ENCODE measurements at regions not wholly inside any gene's neighbourhood (a gene's known extent, or its start where the extent isn't known, plus 50 kb on each side); places are given as distances from the start of the nearest gene placed in this dataset.

DNA sequence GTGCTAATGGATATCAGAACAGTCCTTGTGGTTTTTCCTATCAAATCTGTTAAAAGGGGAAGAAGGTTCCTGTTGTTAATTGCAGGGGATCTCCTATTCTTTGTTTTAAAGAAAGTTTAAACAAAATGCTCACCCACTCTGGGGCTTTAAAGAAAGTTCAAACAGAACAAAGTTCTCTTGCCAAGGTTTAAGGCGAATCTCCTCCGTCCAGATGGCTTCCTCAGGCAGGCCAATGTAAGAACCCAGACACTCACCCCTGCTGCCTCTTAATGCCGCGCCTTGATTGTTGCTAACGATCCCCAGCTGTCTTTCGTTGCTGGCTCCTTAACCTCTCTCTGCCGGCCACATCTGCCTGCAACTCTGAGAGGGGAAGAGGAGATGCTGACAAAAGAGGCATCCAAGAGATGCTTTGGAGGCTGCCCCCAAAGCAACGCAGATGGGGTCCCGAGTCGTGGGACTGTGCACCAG, 235.0 kb upstream of the PRDM1 start:
- TF ChIP-seq, protein P1, sequence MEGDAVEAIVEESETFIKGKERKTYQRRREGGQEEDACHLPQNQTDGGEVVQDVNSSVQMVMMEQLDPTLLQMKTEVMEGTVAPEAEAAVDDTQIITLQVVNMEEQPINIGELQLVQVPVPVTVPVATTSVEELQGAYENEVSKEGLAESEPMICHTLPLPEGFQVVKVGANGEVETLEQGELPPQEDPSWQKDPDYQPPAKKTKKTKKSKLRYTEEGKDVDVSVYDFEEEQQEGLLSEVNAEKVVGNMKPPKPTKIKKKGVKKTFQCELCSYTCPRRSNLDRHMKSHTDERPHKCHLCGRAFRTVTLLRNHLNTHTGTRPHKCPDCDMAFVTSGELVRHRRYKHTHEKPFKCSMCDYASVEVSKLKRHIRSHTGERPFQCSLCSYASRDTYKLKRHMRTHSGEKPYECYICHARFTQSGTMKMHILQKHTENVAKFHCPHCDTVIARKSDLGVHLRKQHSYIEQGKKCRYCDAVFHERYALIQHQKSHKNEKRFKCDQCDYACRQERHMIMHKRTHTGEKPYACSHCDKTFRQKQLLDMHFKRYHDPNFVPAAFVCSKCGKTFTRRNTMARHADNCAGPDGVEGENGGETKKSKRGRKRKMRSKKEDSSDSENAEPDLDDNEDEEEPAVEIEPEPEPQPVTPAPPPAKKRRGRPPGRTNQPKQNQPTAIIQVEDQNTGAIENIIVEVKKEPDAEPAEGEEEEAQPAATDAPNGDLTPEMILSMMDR (IDR thresholded peaks at IDR 0.05) = no peak
- TF ChIP-seq POLR2A (IDR thresholded peaks at IDR 0.05) (no peak), EP300 (IDR thresholded peaks at IDR 0.05; ENCODE audit: low read depth) (no peak), POLR2AphosphoS5 (IDR thresholded peaks at IDR 0.05) (no peak)
- 59 to 63% methylated on average over 5 to 10 of the region's 10 CpGs for WGBS, 2 donors (ENCODE audit: low coverage in 1 of 2)
- no peak overlapping the region for H3K27ac ChIP-seq

DNA sequence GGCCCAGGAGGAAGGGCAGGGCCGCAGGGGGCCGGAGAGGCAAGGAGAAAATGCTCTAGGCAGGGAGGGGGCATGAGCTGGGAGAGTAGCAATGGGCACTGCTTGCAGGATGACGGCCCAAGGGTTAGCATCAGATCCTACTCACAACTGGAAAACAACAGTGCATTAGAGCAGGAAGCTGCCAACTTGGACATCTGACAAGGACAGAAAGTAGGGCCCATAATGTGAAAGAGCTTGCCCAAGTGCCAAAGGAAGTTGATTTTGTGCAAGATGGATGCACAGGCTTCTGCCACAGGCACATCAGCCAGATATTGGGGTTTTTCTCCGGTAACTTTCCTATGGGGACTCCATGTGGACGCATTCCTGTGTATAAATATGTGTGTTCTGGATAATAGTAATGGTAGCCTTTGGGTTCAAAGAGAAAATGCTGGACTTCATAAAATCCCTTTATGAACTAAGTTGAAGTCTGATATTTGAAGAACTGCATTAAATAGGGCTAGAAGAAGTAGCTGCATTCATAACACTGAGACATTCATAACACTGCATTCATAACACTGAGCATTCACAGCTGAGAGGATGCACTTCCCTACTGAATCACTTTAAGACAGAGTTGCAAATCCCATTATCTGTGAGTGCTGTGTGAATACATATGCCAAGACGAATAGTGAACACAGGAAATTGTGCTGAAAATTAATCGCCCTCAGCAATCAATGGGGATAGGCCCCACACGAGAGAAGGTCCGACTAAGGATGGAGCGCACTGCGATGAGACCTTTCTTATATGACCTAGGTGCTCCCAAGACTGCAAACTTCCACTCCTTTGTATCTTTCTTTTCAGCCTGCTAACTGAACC, 235.6 kb upstream of the PRDM1 start:
- no peak overlapping the region for H3K4me3 ChIP-seq
- H3K27ac ChIP-seq = no peak overlapping the region
- no peaks in the 10 kb centered on the region for H3K9me3 ChIP-seq
- in situ Hi-C loops (cut with MboI; ENCODE audit: low pct_ligation_motif_present in 1 of 4, low pct_unique_long_range_greater_than_20kb in 1 of 4, low sequenced_read_pairs in 3 of 4) (no loop called here), intact Hi-C loops (cut with DNase I; ENCODE audit: low total_unique reads) (no loop called here)
- H3K27me3 ChIP-seq = no peaks in the 10 kb centered on the region
- WGBS, 2 donors (ENCODE audit: low coverage in 1 of 2) = 85 to 94% methylated on average over 7 to 11 of the region's 11 CpGs
- H3K4me1 ChIP-seq = no peaks in the 10 kb centered on the region
- DNase-seq = no peak
- H3K36me3 ChIP-seq = no peaks in the 10 kb centered on the region
- no peak for TF ChIP-seq EP300 (IDR thresholded peaks at IDR 0.05; ENCODE audit: low read depth)
- TF ChIP-seq POLR2AphosphoS5 (IDR thresholded peaks at IDR 0.05) = no peak
- TF ChIP-seq, protein P1 (IDR thresholded peaks at IDR 0.05) = no peak
- TF ChIP-seq POLR2A (IDR thresholded peaks at IDR 0.05) = no peak

More for the DNA sequence above, 235.0 kb upstream of the PRDM1 start:
- H3K27me3 ChIP-seq = no peaks in the 10 kb centered on the region
- DNase-seq = no peak
- intact Hi-C loops (cut with DNase I; ENCODE audit: low total_unique reads) = no loop called here
- in situ Hi-C loops (cut with MboI; ENCODE audit: low pct_ligation_motif_present in 1 of 4, low pct_unique_long_range_greater_than_20kb in 1 of 4, low sequenced_read_pairs in 3 of 4) = no loop called here
- H3K4me1 ChIP-seq = no peaks in the 10 kb centered on the region
- H3K9me3 ChIP-seq = no peaks in the 10 kb centered on the region
- no peaks in the 10 kb centered on the region for H3K36me3 ChIP-seq
- no peak overlapping the region for H3K4me3 ChIP-seq

DNA sequence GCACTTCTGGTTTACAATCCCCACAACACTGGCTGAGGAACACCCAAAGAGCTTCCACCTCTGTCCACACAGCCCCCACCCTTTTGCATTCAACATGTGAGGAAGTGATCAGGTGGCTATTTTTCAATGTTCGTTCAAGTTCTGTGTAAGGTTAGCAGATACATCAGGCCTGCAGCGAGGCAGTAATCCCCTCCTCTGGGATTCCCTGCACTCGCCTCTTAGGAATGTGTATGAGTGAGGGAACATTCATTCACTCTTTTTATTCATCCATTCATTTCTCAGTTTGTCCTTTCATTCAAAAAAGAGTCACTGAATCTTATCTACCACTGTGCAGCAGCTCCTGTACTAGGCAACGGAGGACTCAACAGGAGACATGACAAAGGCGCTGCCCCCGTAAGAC, 236.4 kb upstream of the PRDM1 start:
- intact Hi-C loops (cut with DNase I; ENCODE audit: low total_unique reads) (no loop called here), in situ Hi-C loops (cut with MboI; ENCODE audit: low pct_ligation_motif_present in 1 of 4, low pct_unique_long_range_greater_than_20kb in 1 of 4, low sequenced_read_pairs in 3 of 4) (no loop called here)
- Histone ChIP-seq H3K27me3 (no peaks in the 10 kb centered on the region), H3K27ac (no peak overlapping the region), H3K36me3 (no peaks in the 10 kb centered on the region), H3K9me3 (no peaks in the 10 kb centered on the region), H3K4me3 (no peak overlapping the region), H3K4me1 (no peaks in the 10 kb centered on the region)
- 82 to 91% methylated on average over 5 to 6 of the region's 6 CpGs for WGBS, 2 donors (ENCODE audit: low coverage in 1 of 2)
- DNase-seq = no peak
- TF ChIP-seq, protein P1 (IDR thresholded peaks at IDR 0.05) = no peak
- TF ChIP-seq POLR2A (IDR thresholded peaks at IDR 0.05) (no peak), EP300 (IDR thresholded peaks at IDR 0.05; ENCODE audit: low read depth) (no peak), POLR2AphosphoS5 (IDR thresholded peaks at IDR 0.05) (no peak)

DNA sequence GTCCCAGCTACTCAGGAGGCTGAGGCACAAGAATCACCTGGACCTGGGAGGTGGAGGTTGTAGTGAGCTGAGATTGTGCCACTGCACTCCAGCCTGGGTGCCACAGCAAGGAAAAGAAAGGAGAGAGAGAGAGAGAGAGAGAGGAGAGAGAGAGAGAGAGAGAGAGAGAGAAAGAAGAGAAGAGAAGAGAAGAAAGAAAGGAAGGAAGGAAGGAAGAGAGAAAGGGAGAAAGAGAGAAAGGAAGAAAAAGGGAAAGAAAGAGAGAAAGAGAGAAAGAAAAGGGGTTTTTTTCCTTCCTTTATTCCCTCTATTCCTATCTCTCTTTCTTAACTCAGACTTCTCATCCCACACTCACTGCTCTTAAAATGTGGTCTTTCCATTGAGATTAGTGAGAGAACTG, 238.7 kb upstream of the PRDM1 start:
- TF ChIP-seq POLR2AphosphoS5 (IDR thresholded peaks at IDR 0.05) (no peak), EP300 (IDR thresholded peaks at IDR 0.05; ENCODE audit: low read depth) (no peak), POLR2A (IDR thresholded peaks at IDR 0.05) (no peak)
- TF ChIP-seq, protein P1 (IDR thresholded peaks at IDR 0.05) = no peak
- no peaks in the 10 kb centered on the region for H3K36me3 ChIP-seq
- H3K4me3 ChIP-seq = no peak overlapping the region
- no peaks in the 10 kb centered on the region for H3K4me1 ChIP-seq
- no peak for DNase-seq
- in situ Hi-C loops (cut with MboI; ENCODE audit: low pct_ligation_motif_present in 1 of 4, low pct_unique_long_range_greater_than_20kb in 1 of 4, low sequenced_read_pairs in 3 of 4) (no loop called here), intact Hi-C loops (cut with DNase I; ENCODE audit: low total_unique reads) (no loop called here)
- no peaks in the 10 kb centered on the region for H3K27me3 ChIP-seq
- no peak overlapping the region for H3K27ac ChIP-seq
- H3K9me3 ChIP-seq = no peaks in the 10 kb centered on the region

Data from transverse colon (tissue), 4 donors.